GM12878 (cell line): ENCODE measurements at regions not wholly inside any gene's neighbourhood (a gene's known extent, or its start where the extent isn't known, plus 50 kb on each side); places are given as distances from the start of the nearest gene placed in this dataset.

ENCODE experiments used
- ATAC-seq: fragments of 200-7000 bp; cut with Tn5 transposase; 3 replicates; pipeline ENCODE4 v1.9.1; 2020; ENCODE audit warnings: mild to moderate bottlenecking, moderate library complexity
- BruUV-seq: library from RNA; stranded (reverse); fragments of 400-500 nt; replicated peaks from 2 replicates; lab custom pipeline; 2021; lab: Mats Ljungman, UMichigan
- CTCF ChIA-PET: fragments of 300-600 bp; sonication (Branson Sonifier 250); formaldehyde crosslinking; extraction: SDS; loops from one replicate; lab custom pipeline; 2021; ENCODE audit warnings: inconsistent platforms; lab: Yijun Ruan, JAX
- POLR2A ChIA-PET: fragments of 350-600 bp; formaldehyde crosslinking; extraction: SDS; loops from one replicate; lab custom pipeline; 2021; ENCODE audit warnings: inconsistent platforms; lab: Charles Lee
- RAD21 ChIA-PET: fragments of 300-600 bp; sonication (Branson Sonifier 250); formaldehyde crosslinking; loops from one replicate; lab custom pipeline; 2023; ENCODE audit warnings: antibody characterized with exemption; ENCODE audit not compliant: unreplicated experiment; lab: Charles Lee
- SMC1A ChIA-PET: fragments of 300-600 bp; sonication (Branson Sonifier 250); formaldehyde crosslinking; loops from one replicate; lab custom pipeline; 2023; ENCODE audit not compliant: unreplicated experiment, uncharacterized antibody; lab: Charles Lee
- DNase-seq: peaks from one replicate; pipeline ENCODE4 v3.0.0-alpha.2; 2011; ENCODE audit warnings: low read depth, low spot score
- FAIRE-seq: peaks from 3 replicates; lab custom pipeline; 2011; peaks lifted over from hg19 to GRCh38; lab: Jason Lieb, UNC
- H2AFZ ChIP-seq: 2 replicates; pipeline ENCODE4 v1.6.0; 2011; ENCODE audit warnings: low read depth, low read length, control low read depth; ENCODE audit not compliant: control insufficient read depth
- H3K27ac ChIP-seq: 2 replicates; pipeline ENCODE4 v1.5.1; 2011; ENCODE audit warnings: control low read depth; ENCODE audit not compliant: control insufficient read depth, insufficient read depth
- H3K27me3 ChIP-seq, 2 experiments: replicated peaks in 1 of 2; 2 replicates each; pipeline versions ENCODE4 v1.6.0 to v1.6.1; 2011; ENCODE audit warnings: low read length in 1 of 2; ENCODE audit not compliant: control insufficient read depth in 2 of 2, insufficient read depth in 2 of 2
- H3K36me3 ChIP-seq, 2 experiments: 2 replicates each; pipeline ENCODE4 v1.5.1; 2011; ENCODE audit warnings: low read length in 1 of 2; ENCODE audit not compliant: control insufficient read depth in 2 of 2, insufficient read depth in 2 of 2
- H3K4me1 ChIP-seq: 2 replicates; pipeline ENCODE4 v1.6.1; 2011; ENCODE audit warnings: mild to moderate bottlenecking, low read length, moderate library complexity, mixed read lengths; ENCODE audit not compliant: control insufficient read depth, insufficient read depth
- H3K4me2 ChIP-seq: 2 replicates; pipeline ENCODE4 v1.6.0; 2011; ENCODE audit warnings: control low read depth; ENCODE audit not compliant: control insufficient read depth, insufficient read depth
- H3K4me3 ChIP-seq: fragments of 200-600 bp; sonication (generic); 2 replicates; pipeline ENCODE4 v1.5.1; 2016
- H3K79me2 ChIP-seq: 2 replicates; pipeline ENCODE4 v1.6.0; 2011; ENCODE audit warnings: low read length; ENCODE audit not compliant: control insufficient read depth, insufficient read depth
- H3K9ac ChIP-seq: 2 replicates; pipeline ENCODE4 v1.8.0; 2011; ENCODE audit warnings: low read length, control low read depth, mixed read lengths; ENCODE audit not compliant: control insufficient read depth, insufficient read depth
- H3K9me3 ChIP-seq: replicated peaks from 3 replicates; pipeline ENCODE4 v1.5.1; 2011; ENCODE audit warnings: mild to moderate bottlenecking, low read length; ENCODE audit not compliant: control insufficient read depth, insufficient read depth
- H4K20me1 ChIP-seq: 2 replicates; pipeline ENCODE4 v1.6.0; 2011; ENCODE audit not compliant: control insufficient read depth, insufficient read depth
- BMI1 ChIP-seq: fragments of 450-650 bp; IDR thresholded peaks from 2 replicates; pipeline ENCODE4 v1.6.1; 2016; ENCODE audit warnings: mild to moderate bottlenecking, moderate library complexity, borderline replicate concordance
- EZH2 ChIP-seq: IDR thresholded peaks from 2 replicates; pipeline ENCODE4 v1.6.1; 2012; ENCODE audit warnings: low read depth, mild to moderate bottlenecking, control low read depth, inconsistent platforms, low read length, borderline replicate concordance; ENCODE audit not compliant: control insufficient read depth
- FOS ChIP-seq: IDR thresholded peaks from 3 replicates; pipeline ENCODE4 v1.6.1; 2011; ENCODE audit warnings: borderline replicate concordance; ENCODE audit not compliant: insufficient read length; ENCODE audit errors: extremely low read depth
- GABPA ChIP-seq: IDR thresholded peaks from 2 replicates; pipeline ENCODE4 v1.6.1; 2014; ENCODE audit warnings: antibody characterized with exemption, low read depth, mild to moderate bottlenecking, inconsistent platforms
- HDAC6 ChIP-seq: fragments of 200-600 bp; sonication (generic); IDR thresholded peaks from one replicate; pipeline ENCODE4 v1.8.0; 2017; ENCODE audit warnings: antibody characterized with exemption; ENCODE audit not compliant: unreplicated experiment
- MEF2B ChIP-seq: fragments of 450-650 bp; IDR thresholded peaks from 2 replicates; pipeline ENCODE4 v1.6.1; 2018; ENCODE audit warnings: mild to moderate bottlenecking, moderate library complexity; ENCODE audit not compliant: partially characterized antibody, poor library complexity, severe bottlenecking
- MTA3 ChIP-seq: IDR thresholded peaks from 2 replicates; pipeline ENCODE4 v1.6.1; 2012; ENCODE audit warnings: low read length, inconsistent platforms, borderline replicate concordance
- SIX5 ChIP-seq: IDR thresholded peaks from 2 replicates; pipeline ENCODE4 v1.6.1; 2011; ENCODE audit warnings: mild to moderate bottlenecking, low read depth, low read length, moderate library complexity; ENCODE audit not compliant: severe bottlenecking
- SP1 ChIP-seq: IDR thresholded peaks from one replicate; pipeline ENCODE4 v1.6.1; 2011; ENCODE audit warnings: low read depth, low read length
- TBL1XR1 ChIP-seq: IDR thresholded peaks from 2 replicates; pipeline ENCODE4 v1.6.1; 2012; ENCODE audit warnings: low read depth, low read length, improper control_type of control experiment
- ZZZ3 ChIP-seq: IDR thresholded peaks from 2 replicates; pipeline ENCODE4 v1.6.1; 2011; ENCODE audit warnings: low read depth; ENCODE audit not compliant: control insufficient read depth, insufficient read length
- WGBS: methylation state at CpG from one replicate; pipeline ENCODE4 v1.1.6; 2016; ENCODE audit warnings: low lambda C conversion rate; ENCODE audit not compliant: insufficient replicate concordance, insufficient coverage; ENCODE audit errors: missing lambda C conversion rate; 5-methylcytosine and 5-hydroxymethylcytosine counted together
- in situ Hi-C: fragments of 300-500 bp; cut with MboI; formaldehyde crosslinking; loops from 9 replicates; pipeline ENCODE4 v1.14.3; 2018; ENCODE audit warnings: mixed read lengths
- intact Hi-C: fragments of 100-400 bp; cut with micrococcal nuclease; formaldehyde crosslinking; loops from one replicate; pipeline ENCODE4 v1.14.2; 2022; ENCODE audit not compliant: unreplicated experiment
- TF ChIP-seq, protein P1 (sequence below): fragments of 450-650 bp; IDR thresholded peaks from 2 replicates; pipeline ENCODE4 v1.6.1; 2017; ENCODE audit warnings: mild to moderate bottlenecking, moderate library complexity
- TF ChIP-seq, protein P2 (sequence below): fragments of 450-650 bp; formaldehyde crosslinking; IDR thresholded peaks from 2 replicates; pipeline ENCODE4 v1.4.0; 2022; ENCODE audit warnings: mild to moderate bottlenecking, moderate library complexity

DNA sequence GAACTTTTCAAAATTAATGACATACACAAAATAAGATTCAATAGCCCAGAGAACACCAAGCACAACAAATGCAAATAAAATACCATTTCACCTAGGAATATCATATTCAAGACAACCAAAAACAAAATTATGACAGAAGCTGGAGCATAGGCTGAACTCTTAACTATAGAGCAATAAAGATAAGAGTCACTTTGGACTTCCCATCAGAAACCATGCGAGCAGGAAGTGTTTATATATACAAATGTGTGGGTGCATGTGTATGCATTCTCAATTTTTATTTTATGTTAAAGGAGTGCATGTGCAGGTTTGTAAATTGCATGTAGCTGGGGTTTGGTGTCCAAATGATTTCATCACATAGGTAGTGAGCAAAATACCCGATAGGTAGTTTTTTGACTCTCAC, 291.6 kb downstream of the ARAP2 start:
- no peaks in the 10 kb centered on the region; the same call in 2 of the 3 replicates for H3K9me3 ChIP-seq
- ChIA-PET RAD21 (no interaction called here), POLR2A (interaction anchor here (0.6 to 0.7 kb wide), 2 partner anchors 107 to 290 kb away, joined by 5 to 6 read pairs; no protein-coding TSS in a partner anchor), CTCF (no interaction called here), SMC1A (no interaction called here)
- no peaks in the 10 kb centered on the region for H4K20me1 ChIP-seq
- TF ChIP-seq SP1 (no peak), MTA3 (no peak), ZZZ3 (no peak), EZH2 (no peak), FOS (no peak), TBL1XR1 (no peak), MEF2B (no peak), GABPA (no peak), SIX5 (no peak), BMI1 (no peak), HDAC6 (no peak)
- TF ChIP-seq, protein P1, sequence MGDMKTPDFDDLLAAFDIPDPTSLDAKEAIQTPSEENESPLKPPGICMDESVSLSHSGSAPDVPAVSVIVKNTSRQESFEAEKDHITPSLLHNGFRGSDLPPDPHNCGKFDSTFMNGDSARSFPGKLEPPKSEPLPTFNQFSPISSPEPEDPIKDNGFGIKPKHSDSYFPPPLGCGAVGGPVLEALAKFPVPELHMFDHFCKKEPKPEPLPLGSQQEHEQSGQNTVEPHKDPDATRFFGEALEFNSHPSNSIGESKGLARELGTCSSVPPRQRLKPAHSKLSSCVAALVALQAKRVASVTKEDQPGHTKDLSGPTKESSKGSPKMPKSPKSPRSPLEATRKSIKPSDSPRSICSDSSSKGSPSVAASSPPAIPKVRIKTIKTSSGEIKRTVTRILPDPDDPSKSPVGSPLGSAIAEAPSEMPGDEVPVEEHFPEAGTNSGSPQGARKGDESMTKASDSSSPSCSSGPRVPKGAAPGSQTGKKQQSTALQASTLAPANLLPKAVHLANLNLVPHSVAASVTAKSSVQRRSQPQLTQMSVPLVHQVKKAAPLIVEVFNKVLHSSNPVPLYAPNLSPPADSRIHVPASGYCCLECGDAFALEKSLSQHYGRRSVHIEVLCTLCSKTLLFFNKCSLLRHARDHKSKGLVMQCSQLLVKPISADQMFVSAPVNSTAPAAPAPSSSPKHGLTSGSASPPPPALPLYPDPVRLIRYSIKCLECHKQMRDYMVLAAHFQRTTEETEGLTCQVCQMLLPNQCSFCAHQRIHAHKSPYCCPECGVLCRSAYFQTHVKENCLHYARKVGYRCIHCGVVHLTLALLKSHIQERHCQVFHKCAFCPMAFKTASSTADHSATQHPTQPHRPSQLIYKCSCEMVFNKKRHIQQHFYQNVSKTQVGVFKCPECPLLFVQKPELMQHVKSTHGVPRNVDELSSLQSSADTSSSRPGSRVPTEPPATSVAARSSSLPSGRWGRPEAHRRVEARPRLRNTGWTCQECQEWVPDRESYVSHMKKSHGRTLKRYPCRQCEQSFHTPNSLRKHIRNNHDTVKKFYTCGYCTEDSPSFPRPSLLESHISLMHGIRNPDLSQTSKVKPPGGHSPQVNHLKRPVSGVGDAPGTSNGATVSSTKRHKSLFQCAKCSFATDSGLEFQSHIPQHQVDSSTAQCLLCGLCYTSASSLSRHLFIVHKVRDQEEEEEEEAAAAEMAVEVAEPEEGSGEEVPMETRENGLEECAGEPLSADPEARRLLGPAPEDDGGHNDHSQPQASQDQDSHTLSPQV: no peak
- TF ChIP-seq, protein P2, sequence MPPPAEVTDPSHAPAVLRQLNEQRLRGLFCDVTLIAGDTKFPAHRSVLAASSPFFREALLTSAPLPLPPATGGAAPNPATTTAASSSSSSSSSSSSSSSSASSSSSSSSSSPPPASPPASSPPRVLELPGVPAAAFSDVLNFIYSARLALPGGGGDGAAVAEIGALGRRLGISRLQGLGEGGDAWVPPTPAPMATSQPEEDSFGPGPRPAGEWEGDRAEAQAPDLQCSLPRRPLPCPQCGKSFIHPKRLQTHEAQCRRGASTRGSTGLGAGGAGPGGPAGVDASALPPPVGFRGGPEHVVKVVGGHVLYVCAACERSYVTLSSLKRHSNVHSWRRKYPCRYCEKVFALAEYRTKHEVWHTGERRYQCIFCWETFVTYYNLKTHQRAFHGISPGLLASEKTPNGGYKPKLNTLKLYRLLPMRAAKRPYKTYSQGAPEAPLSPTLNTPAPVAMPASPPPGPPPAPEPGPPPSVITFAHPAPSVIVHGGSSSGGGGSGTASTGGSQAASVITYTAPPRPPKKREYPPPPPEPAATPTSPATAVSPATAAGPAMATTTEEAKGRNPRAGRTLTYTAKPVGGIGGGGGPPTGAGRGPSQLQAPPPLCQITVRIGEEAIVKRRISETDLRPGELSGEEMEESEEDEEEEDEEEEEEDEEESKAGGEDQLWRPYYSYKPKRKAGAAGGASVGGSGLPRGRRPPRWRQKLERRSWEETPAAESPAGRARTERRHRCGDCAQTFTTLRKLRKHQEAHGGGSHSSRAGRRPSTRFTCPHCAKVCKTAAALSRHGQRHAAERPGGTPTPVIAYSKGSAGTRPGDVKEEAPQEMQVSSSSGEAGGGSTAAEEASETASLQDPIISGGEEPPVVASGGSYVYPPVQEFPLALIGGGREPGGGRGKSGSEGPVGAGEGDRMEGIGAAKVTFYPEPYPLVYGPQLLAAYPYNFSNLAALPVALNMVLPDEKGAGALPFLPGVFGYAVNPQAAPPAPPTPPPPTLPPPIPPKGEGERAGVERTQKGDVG (CRISPR knock-in tag): no peak
- ATAC-seq (no peak), DNase-seq (no peak), FAIRE-seq (no peak)
- intact Hi-C loops: no loop called here
- no peak overlapping the region for H3K27ac ChIP-seq
- no peaks in the 10 kb centered on the region for H3K27me3 ChIP-seq
- in situ Hi-C loops: no loop called here
- H2AFZ ChIP-seq: no peak overlapping the region
- BruUV-seq: no TSS peak
- H3K79me2 ChIP-seq: no peaks in the 10 kb centered on the region
- H3K4me2 ChIP-seq: no peak overlapping the region
- no peak overlapping the region for H3K9ac ChIP-seq
- 98% methylated on average over 2 of the region's 2 CpGs for whole genome bisulfite sequencing
- H3K36me3 ChIP-seq: no peaks in the 10 kb centered on the region
- no peaks in the 10 kb centered on the region for H3K4me1 ChIP-seq
- no peak overlapping the region for H3K4me3 ChIP-seq
